ENCODE measurements at regions not wholly inside any gene's neighbourhood (a gene's known extent, or its start where the extent isn't known, plus 50 kb on each side); places are given as distances from the start of the nearest gene placed in this dataset.
"Not testable (repeated sequence)": the region's sequence is repeated elsewhere in the genome, so short reads cannot be mapped to it uniquely, and the experiment has no call there.

DNA sequence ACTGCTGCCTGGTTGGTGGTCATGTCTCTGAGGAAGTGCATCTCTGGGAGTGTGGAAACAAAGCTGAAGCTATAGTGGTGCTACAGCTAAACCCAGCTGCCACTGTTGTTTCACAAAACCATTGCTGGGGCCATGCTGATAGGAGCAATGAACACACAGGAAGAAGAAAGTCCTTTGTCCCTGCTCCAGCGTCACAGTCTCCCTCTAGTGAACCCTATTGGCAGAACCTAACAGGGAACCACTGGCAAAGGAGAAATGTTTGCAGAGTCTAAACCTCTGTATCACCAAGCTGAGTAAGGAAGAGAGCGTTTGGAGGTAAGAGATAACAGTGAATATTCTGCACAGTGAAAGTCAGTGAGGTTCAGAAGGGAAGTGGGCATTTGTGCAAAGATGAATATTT, 244.0 kb downstream of the YTHDC2 start:
- Histone ChIP-seq H3K27me3 (ENCODE audit: control insufficient read depth, insufficient read depth, low read length) (no peaks in the 10 kb centered on the region), H3K36me3 (ENCODE audit: control insufficient read depth, insufficient read depth, low read length) (no peaks in the 10 kb centered on the region), H3K4me3 (ENCODE audit: low read depth, low read length) (no peak overlapping the region)
- ChIA-PET CTCF (no interaction called here), POLR2A (no interaction called here)
- TF ChIP-seq, protein P1, sequence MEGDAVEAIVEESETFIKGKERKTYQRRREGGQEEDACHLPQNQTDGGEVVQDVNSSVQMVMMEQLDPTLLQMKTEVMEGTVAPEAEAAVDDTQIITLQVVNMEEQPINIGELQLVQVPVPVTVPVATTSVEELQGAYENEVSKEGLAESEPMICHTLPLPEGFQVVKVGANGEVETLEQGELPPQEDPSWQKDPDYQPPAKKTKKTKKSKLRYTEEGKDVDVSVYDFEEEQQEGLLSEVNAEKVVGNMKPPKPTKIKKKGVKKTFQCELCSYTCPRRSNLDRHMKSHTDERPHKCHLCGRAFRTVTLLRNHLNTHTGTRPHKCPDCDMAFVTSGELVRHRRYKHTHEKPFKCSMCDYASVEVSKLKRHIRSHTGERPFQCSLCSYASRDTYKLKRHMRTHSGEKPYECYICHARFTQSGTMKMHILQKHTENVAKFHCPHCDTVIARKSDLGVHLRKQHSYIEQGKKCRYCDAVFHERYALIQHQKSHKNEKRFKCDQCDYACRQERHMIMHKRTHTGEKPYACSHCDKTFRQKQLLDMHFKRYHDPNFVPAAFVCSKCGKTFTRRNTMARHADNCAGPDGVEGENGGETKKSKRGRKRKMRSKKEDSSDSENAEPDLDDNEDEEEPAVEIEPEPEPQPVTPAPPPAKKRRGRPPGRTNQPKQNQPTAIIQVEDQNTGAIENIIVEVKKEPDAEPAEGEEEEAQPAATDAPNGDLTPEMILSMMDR (IDR thresholded peaks at IDR 0.05; ENCODE audit: insufficient read depth, low read depth, low read length): no peak
- no peak for DNase-seq (ENCODE audit: low read depth)

DNA sequence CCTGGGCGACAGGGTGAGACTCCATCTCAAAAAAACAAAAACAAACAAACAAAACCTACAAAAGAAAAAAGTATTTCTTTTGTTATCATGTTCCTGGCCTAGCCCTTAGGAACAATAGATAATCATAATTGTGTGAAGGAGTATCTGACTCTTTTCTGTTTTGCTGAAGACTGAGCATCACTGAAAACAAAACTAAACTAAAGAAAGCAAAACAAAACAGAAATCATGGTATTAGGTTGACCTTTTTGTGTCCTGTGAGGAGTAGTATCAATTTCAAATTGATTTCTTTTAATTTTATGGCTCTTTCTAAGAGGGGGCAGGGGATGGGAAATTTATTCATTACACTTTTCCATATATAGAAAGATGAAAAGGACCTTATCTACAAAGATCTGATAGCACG, 246.0 kb downstream of the YTHDC2 start:
- Histone ChIP-seq H3K4me3 (ENCODE audit: low read depth, low read length) (no peak overlapping the region), H3K27me3 (ENCODE audit: control insufficient read depth, insufficient read depth, low read length) (no peaks in the 10 kb centered on the region), H3K36me3 (ENCODE audit: control insufficient read depth, insufficient read depth, low read length) (no peaks in the 10 kb centered on the region)
- ChIA-PET CTCF (no interaction called here), POLR2A (no interaction called here)
- DNase-seq (ENCODE audit: low read depth): no peak
- TF ChIP-seq, protein P1 (IDR thresholded peaks at IDR 0.05; ENCODE audit: insufficient read depth, low read depth, low read length): no peak

DNA sequence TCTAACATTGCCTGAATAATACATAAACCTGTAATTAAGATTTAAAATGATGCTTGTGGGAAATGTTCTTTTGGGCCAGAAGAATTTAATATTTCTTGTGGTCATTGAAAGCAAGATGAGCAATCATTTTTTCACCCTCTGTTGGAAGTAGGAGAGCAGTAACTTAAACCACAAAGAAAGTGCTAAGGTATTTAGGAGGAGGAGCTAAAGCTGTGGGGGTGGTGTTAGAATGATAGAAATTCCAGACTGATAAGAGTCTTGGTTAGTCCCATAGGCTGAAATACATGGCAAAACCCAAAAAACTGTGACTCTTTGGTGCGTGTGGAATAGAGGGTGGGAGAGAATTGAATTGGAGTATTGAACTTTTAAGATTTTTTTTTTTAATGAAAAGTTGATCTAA, 247.0 kb downstream of the YTHDC2 start:
- TF ChIP-seq, protein P1 (IDR thresholded peaks at IDR 0.05; ENCODE audit: insufficient read depth, low read depth, low read length): no peak
- ChIA-PET POLR2A (no interaction called here), CTCF (no interaction called here)
- Histone ChIP-seq H3K4me3 (ENCODE audit: low read depth, low read length) (no peak overlapping the region), H3K27me3 (ENCODE audit: control insufficient read depth, insufficient read depth, low read length) (no peaks in the 10 kb centered on the region), H3K36me3 (ENCODE audit: control insufficient read depth, insufficient read depth, low read length) (no peaks in the 10 kb centered on the region)
- no peak for DNase-seq (ENCODE audit: low read depth)

DNA sequence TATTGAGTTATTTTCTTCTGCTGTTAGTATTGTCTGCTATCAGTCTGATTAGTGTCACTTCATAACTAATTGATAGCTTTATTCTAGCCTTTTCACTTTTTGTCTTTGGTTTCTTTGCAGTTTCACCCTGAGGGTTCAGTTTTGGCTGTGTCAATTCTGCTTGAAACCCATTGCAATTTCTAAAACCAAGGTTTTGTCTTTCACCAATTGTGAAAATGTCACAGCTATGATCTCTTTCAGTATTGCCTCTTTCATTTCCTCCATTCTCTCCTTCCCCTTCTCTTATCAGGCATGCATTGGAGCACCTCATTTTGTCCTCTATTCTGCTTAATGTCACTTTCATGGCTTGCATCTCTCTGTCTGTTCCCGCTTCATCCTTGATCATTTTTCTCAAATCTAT, 248.1 kb downstream of the YTHDC2 start:
- TF ChIP-seq, protein P1 (IDR thresholded peaks at IDR 0.05; ENCODE audit: insufficient read depth, low read depth, low read length): no peak
- no peaks in the 10 kb centered on the region for H3K36me3 ChIP-seq (ENCODE audit: control insufficient read depth, insufficient read depth, low read length)
- H3K27me3 ChIP-seq (ENCODE audit: control insufficient read depth, insufficient read depth, low read length): no peaks in the 10 kb centered on the region
- H3K4me3 ChIP-seq (ENCODE audit: low read depth, low read length): no peak overlapping the region
- ChIA-PET POLR2A (no interaction called here), CTCF (no interaction called here)
- no peak for DNase-seq (ENCODE audit: low read depth)

DNA sequence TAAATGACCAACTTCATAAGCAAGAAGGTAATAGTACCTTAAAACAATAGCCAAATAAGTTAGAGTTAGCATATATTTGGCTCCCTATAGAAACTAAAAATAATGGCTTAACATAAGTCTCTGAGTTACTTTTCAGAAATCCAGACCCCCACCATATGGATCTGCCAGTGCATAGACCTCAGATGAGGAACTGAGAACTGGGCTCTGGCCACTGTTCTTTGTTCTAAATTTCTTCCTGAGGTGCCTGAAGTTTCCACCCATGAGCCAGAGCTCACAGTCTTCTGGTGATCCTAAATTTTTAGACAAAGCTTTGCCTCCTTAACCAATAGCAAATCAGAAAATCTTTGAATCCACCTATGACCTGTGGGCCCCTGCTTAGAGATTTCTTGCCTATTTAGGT, 250.9 kb downstream of the YTHDC2 start:
- no peak overlapping the region for H3K4me3 ChIP-seq (ENCODE audit: low read depth, low read length)
- ChIA-PET CTCF (no interaction called here), POLR2A (no interaction called here)
- DNase-seq (ENCODE audit: low read depth): no peak
- no peaks in the 10 kb centered on the region for H3K36me3 ChIP-seq (ENCODE audit: control insufficient read depth, insufficient read depth, low read length)
- no peaks in the 10 kb centered on the region for H3K27me3 ChIP-seq (ENCODE audit: control insufficient read depth, insufficient read depth, low read length)
- TF ChIP-seq, protein P1 (IDR thresholded peaks at IDR 0.05; ENCODE audit: insufficient read depth, low read depth, low read length): no peak

DNA sequence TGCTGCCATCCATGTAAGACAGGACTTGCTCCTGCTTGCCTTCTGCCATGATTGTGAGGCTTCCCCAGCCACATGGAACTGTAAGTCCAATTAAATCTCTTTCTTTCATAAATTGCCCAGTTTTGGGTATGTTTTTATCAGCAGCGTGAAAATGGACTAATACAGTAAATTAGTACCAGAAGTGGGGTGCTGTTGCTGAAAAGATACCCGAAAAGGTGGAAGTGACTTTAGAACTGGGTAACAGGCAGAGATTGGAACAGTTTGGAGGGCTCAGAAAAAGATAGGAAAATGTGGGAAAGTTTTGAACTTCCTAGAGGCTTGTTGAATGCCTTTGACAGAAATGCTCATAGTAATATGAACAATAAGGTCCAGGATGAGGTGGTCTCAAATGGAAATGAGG, 253.3 kb downstream of the YTHDC2 start:
- H3K4me3 ChIP-seq (ENCODE audit: low read depth, low read length); DNase-seq (ENCODE audit: low read depth); H3K36me3 ChIP-seq (ENCODE audit: control insufficient read depth, insufficient read depth, low read length); POLR2A ChIA-PET; CTCF ChIA-PET; H3K27me3 ChIP-seq (ENCODE audit: control insufficient read depth, insufficient read depth, low read length): not testable (repeated sequence)

All from BJ (cell line).